ENCODE measurements at regions not wholly inside any gene's neighbourhood (a gene's known extent, or its start where the extent isn't known, plus 50 kb on each side); places are given as distances from the start of the nearest gene placed in this dataset.

GRCh38 chr3:135383301-135383700 lies 582.2 kb upstream of the PPP2R3A start:
- H3K4me1 Mint-ChIP-seq (ENCODE audit: low read depth, unreplicated experiment) = no peaks in the 10 kb centered on the region
- intact Hi-C loops (cut with micrococcal nuclease; ENCODE audit: unreplicated experiment) = no loop called here
- H3K36me3 Mint-ChIP-seq (ENCODE audit: insufficient read depth, unreplicated experiment) = no peaks in the 10 kb centered on the region
- H3K9me3 ChIP-seq = no peaks in the 10 kb centered on the region
- no peak overlapping the region for H3K4me3 Mint-ChIP-seq (ENCODE audit: unreplicated experiment)
- ChIA-PET CTCF (no interaction called here), POLR2A (no interaction called here)
- no peaks in the 10 kb centered on the region for H3K27me3 ChIP-seq (replicated peaks; ENCODE audit: control insufficient read depth, insufficient read depth, low read length)
- no TSS peak for BruUV-seq (replicated peaks)
- no peaks in the 10 kb centered on the region for H3K4me1 ChIP-seq
- no peaks in the 10 kb centered on the region for H3K36me3 ChIP-seq (ENCODE audit: control insufficient read depth, insufficient read depth, low read length)
- H3K27me3 Mint-ChIP-seq (ENCODE audit: insufficient read depth, unreplicated experiment) = peaks cover 16% of the 10 kb centered on the region
- H3K9me3 Mint-ChIP-seq (ENCODE audit: unreplicated experiment) = no peaks in the 10 kb centered on the region
- H3K4me3 ChIP-seq (ENCODE audit: low read depth, low read length) = no peak overlapping the region
- TF ChIP-seq CTCF (IDR thresholded peaks at IDR 0.05; ENCODE audit: insufficient read depth in 1 of 2, low read depth in 1 of 2, low read length in 1 of 2, severe bottlenecking in 1 of 2, unreplicated experiment in 1 of 2) = no peak
- no peak for DNase-seq
- no peak overlapping the region for H3K27ac Mint-ChIP-seq (ENCODE audit: unreplicated experiment)

- POLR2A ChIA-PET = no interaction called here
- Mint-ChIP-seq H3K4me3 (ENCODE audit: unreplicated experiment) (no peak overlapping the region), H3K36me3 (ENCODE audit: insufficient read depth, unreplicated experiment) (no peaks in the 10 kb centered on the region), H3K4me1 (ENCODE audit: low read depth, unreplicated experiment) (no peaks in the 10 kb centered on the region), H3K27ac (ENCODE audit: unreplicated experiment) (no peak overlapping the region), H3K27me3 (ENCODE audit: insufficient read depth, unreplicated experiment) (no peaks in the 10 kb centered on the region), H3K9me3 (ENCODE audit: unreplicated experiment) (peaks cover 27% of the 10 kb centered on the region)
- H3K27me3 ChIP-seq (replicated peaks; ENCODE audit: control insufficient read depth, insufficient read depth, low read length) = no peaks in the 10 kb centered on the region
- H3K36me3 ChIP-seq (ENCODE audit: control insufficient read depth, insufficient read depth, low read length) = no peaks in the 10 kb centered on the region
- H3K4me3 ChIP-seq (ENCODE audit: low read depth, low read length) = no peak overlapping the region
- no peak for TF ChIP-seq CTCF (IDR thresholded peaks at IDR 0.05; ENCODE audit: insufficient read depth in 1 of 2, low read depth in 1 of 2, low read length in 1 of 2, severe bottlenecking in 1 of 2, unreplicated experiment in 1 of 2)
- CTCF ChIA-PET = no interaction called here
- H3K4me1 ChIP-seq = no peaks in the 10 kb centered on the region
- BruUV-seq (replicated peaks) = no TSS peak
- H3K9me3 ChIP-seq = 0 out of 2 replicates have a peak, but pooled peaks cover 3% of the 10 kb centered on the region
- intact Hi-C loops (cut with micrococcal nuclease; ENCODE audit: unreplicated experiment) = no loop called here
- DNase-seq = no peak
Observed at GRCh38 chr3:135392151-135392550, 573.4 kb upstream of the PPP2R3A start.

- Histone ChIP-seq H3K4me1 (no peaks in the 10 kb centered on the region), H3K9me3 (0 out of 2 replicates have a peak, but pooled peaks cover 3% of the 10 kb centered on the region), H3K27me3 (replicated peaks; ENCODE audit: control insufficient read depth, insufficient read depth, low read length) (no peaks in the 10 kb centered on the region), H3K4me3 (ENCODE audit: low read depth, low read length) (no peak overlapping the region), H3K36me3 (ENCODE audit: control insufficient read depth, insufficient read depth, low read length) (no peaks in the 10 kb centered on the region)
- H3K36me3 Mint-ChIP-seq (ENCODE audit: insufficient read depth, unreplicated experiment) = no peaks in the 10 kb centered on the region
- intact Hi-C loops (cut with micrococcal nuclease; ENCODE audit: unreplicated experiment) = no loop called here
- H3K9me3 Mint-ChIP-seq (ENCODE audit: unreplicated experiment) = peaks cover 27% of the 10 kb centered on the region
- no peak for TF ChIP-seq CTCF (IDR thresholded peaks at IDR 0.05; ENCODE audit: insufficient read depth in 1 of 2, low read depth in 1 of 2, low read length in 1 of 2, severe bottlenecking in 1 of 2, unreplicated experiment in 1 of 2)
- H3K27ac Mint-ChIP-seq (ENCODE audit: unreplicated experiment) = no peak overlapping the region
- no peaks in the 10 kb centered on the region for H3K27me3 Mint-ChIP-seq (ENCODE audit: insufficient read depth, unreplicated experiment)
- H3K4me1 Mint-ChIP-seq (ENCODE audit: low read depth, unreplicated experiment) = no peaks in the 10 kb centered on the region
- CTCF ChIA-PET = no interaction called here
- no peak overlapping the region for H3K4me3 Mint-ChIP-seq (ENCODE audit: unreplicated experiment)
- BruUV-seq (replicated peaks) = no TSS peak
- POLR2A ChIA-PET = no interaction called here
- DNase-seq = no peak
Observed at GRCh38 chr3:135393159-135393558, 572.4 kb upstream of the PPP2R3A start.

Data from Caco-2 (cell line).